ENCODE measurements at regions not wholly inside any gene's neighbourhood (a gene's known extent, or its start where the extent isn't known, plus 50 kb on each side); places are given as distances from the start of the nearest gene placed in this dataset.
"Not testable (repeated sequence)": the region's sequence is repeated elsewhere in the genome, so short reads cannot be mapped to it uniquely, and the experiment has no call there.

GRCh38 chr4:189654396-189654795 lies 286.3 kb upstream of the FRG1 start:
- H3K4me3 ChIP-seq; H3K4me1 ChIP-seq; H3K27me3 ChIP-seq; H3K36me3 ChIP-seq; H3K9me3 ChIP-seq; H3K27ac ChIP-seq; DNase-seq; intact Hi-C loops (cut with DNase I; ENCODE audit: low total_unique reads): not testable (repeated sequence)

GRCh38 chr4:189655817-189656216 lies 284.9 kb upstream of the FRG1 start:
- intact Hi-C loops (cut with DNase I; ENCODE audit: low total_unique reads); H3K4me3 ChIP-seq; H3K9me3 ChIP-seq; H3K27ac ChIP-seq; H3K27me3 ChIP-seq; H3K4me1 ChIP-seq; DNase-seq; H3K36me3 ChIP-seq: not testable (repeated sequence)

GRCh38 chr4:189656641-189657040 lies 284.0 kb upstream of the FRG1 start:
- Histone ChIP-seq H3K4me3 (no peak overlapping the region), H3K27ac (no peak overlapping the region), H3K36me3 (no peaks in the 10 kb centered on the region), H3K27me3 (no peaks in the 10 kb centered on the region), H3K9me3 (no peaks in the 10 kb centered on the region), H3K4me1 (no peaks in the 10 kb centered on the region)
- peak in 1 of 2 donors; percentile 29 for DNase-seq
- intact Hi-C loops (cut with DNase I; ENCODE audit: low total_unique reads) = no loop called here
- no peak for TF ChIP-seq CTCF (IDR thresholded peaks at IDR 0.05)

GRCh38 chr4:189658259-189658658 lies 282.4 kb upstream of the FRG1 start:
- H3K27ac ChIP-seq; H3K36me3 ChIP-seq; H3K4me3 ChIP-seq; intact Hi-C loops (cut with DNase I; ENCODE audit: low total_unique reads); H3K4me1 ChIP-seq; DNase-seq; H3K27me3 ChIP-seq; H3K9me3 ChIP-seq: not testable (repeated sequence)

GRCh38 chr4:189658831-189659230 lies 281.8 kb upstream of the FRG1 start:
- H3K4me1 ChIP-seq; intact Hi-C loops (cut with DNase I; ENCODE audit: low total_unique reads); H3K27ac ChIP-seq: not testable (repeated sequence)

GRCh38 chr4:189659287-189659686 lies 281.4 kb upstream of the FRG1 start:
- TF ChIP-seq CTCF (IDR thresholded peaks at IDR 0.05) = no peak
- Histone ChIP-seq H3K36me3 (no peaks in the 10 kb centered on the region), H3K27ac (no peak overlapping the region), H3K4me1 (no peaks in the 10 kb centered on the region), H3K9me3 (no peaks in the 10 kb centered on the region), H3K4me3 (no peak overlapping the region), H3K27me3 (no peaks in the 10 kb centered on the region)
- intact Hi-C loops (cut with DNase I; ENCODE audit: low total_unique reads) = no loop called here
- no peak for DNase-seq

More at GRCh38 chr4:189658831-189659230, 281.8 kb upstream of the FRG1 start:
- DNase-seq, H3K9me3 ChIP-seq, H3K27me3 ChIP-seq, H3K4me3 ChIP-seq, H3K36me3 ChIP-seq: not testable (repeated sequence)

- Histone ChIP-seq H3K36me3 (no peaks in the 10 kb centered on the region), H3K27ac (no peak overlapping the region), H3K27me3 (no peaks in the 10 kb centered on the region), H3K4me3 (no peak overlapping the region), H3K4me1 (no peaks in the 10 kb centered on the region), H3K9me3 (no peaks in the 10 kb centered on the region)
- TF ChIP-seq CTCF (IDR thresholded peaks at IDR 0.05) = no peak
- DNase-seq = no peak
- intact Hi-C loops (cut with DNase I; ENCODE audit: low total_unique reads) = no loop called here
These were observed 279.8 kb upstream of the FRG1 start for GRCh38 chr4:189660722-189661360.

- no peak for TF ChIP-seq CTCF (IDR thresholded peaks at IDR 0.05)
- H3K4me1 ChIP-seq = no peaks in the 10 kb centered on the region
- H3K27ac ChIP-seq = no peak overlapping the region
- intact Hi-C loops (cut with DNase I; ENCODE audit: low total_unique reads) = no loop called here
- no peak for DNase-seq
- H3K9me3 ChIP-seq = no peaks in the 10 kb centered on the region
- H3K27me3 ChIP-seq = no peaks in the 10 kb centered on the region
- no peaks in the 10 kb centered on the region for H3K36me3 ChIP-seq
- H3K4me3 ChIP-seq = no peak overlapping the region
These were observed 275.9 kb upstream of the FRG1 start for GRCh38 chr4:189664693-189665250.

GRCh38 chr4:189665712-189666305 lies 274.9 kb upstream of the FRG1 start:
- H3K27me3 ChIP-seq; DNase-seq; H3K4me3 ChIP-seq; H3K36me3 ChIP-seq; intact Hi-C loops (cut with DNase I; ENCODE audit: low total_unique reads); H3K4me1 ChIP-seq; H3K27ac ChIP-seq; H3K9me3 ChIP-seq: not testable (repeated sequence)

GRCh38 chr4:189667386-189667785 lies 273.3 kb upstream of the FRG1 start:
- H3K27ac ChIP-seq; intact Hi-C loops (cut with DNase I; ENCODE audit: low total_unique reads): not testable (repeated sequence)

More at GRCh38 chr4:189667386-189667785, 273.3 kb upstream of the FRG1 start:
- not testable (repeated sequence) for DNase-seq, H3K36me3 ChIP-seq, H3K4me3 ChIP-seq, H3K27me3 ChIP-seq, H3K4me1 ChIP-seq, H3K9me3 ChIP-seq
